A549 (cell line): ENCODE measurements at regions not wholly inside any gene's neighbourhood (a gene's known extent, or its start where the extent isn't known, plus 50 kb on each side); places are given as distances from the start of the nearest gene placed in this dataset.

Experiments used
- ATAC-seq, 2 experiments: fragments of 200-7000 bp in 1 of 2; fragments of >200 bp in 1 of 2; cut with Nextera tagmentation in 1 of 2; cut with Tn5 transposase in 1 of 2; 3 replicates each; pipeline versions ENCODE4 v1.8.0 to v1.9.1; 2018 to 2020; ENCODE audit warnings: mild to moderate bottlenecking in 1 of 2, moderate library complexity in 1 of 2
- CTCF ChIA-PET: fragments of 300-600 bp; sonication (Branson Sonifier 250); formaldehyde crosslinking; extraction: SDS; loops from one replicate; lab custom pipeline; 2021; ENCODE audit warnings: antibody characterized with exemption, inconsistent platforms; lab: Yijun Ruan, JAX
- POLR2A ChIA-PET: fragments of 350-600 bp; formaldehyde crosslinking; extraction: SDS; loops from one replicate; lab custom pipeline; 2021; ENCODE audit warnings: antibody characterized with exemption, inconsistent platforms; lab: Yijun Ruan, JAX
- DNase-seq, 2 experiments: peaks; one replicate each; pipeline versions ENCODE4 v3.0.0 to v3.0.0-alpha.2; 2011 to 2016; ENCODE audit warnings: low read depth in 1 of 2, low spot score in 1 of 2
- FAIRE-seq: peaks from 2 replicates; lab custom pipeline; 2011; peaks lifted over from hg19 to GRCh38; lab: Jason Lieb, UNC
- H3K27ac ChIP-seq, 2 experiments: fragments of >200 bp; sonication (Bioruptor Twin); formaldehyde crosslinking; 3 replicates each; pipeline ENCODE4 v1.5.1; 2016 to 2017
- H3K4me1 ChIP-seq: fragments of >200 bp; sonication (Bioruptor Twin); formaldehyde crosslinking; 3 replicates; pipeline ENCODE4 v1.6.1; 2016
- H3K4me2 ChIP-seq: fragments of >200 bp; sonication (Bioruptor Twin); formaldehyde crosslinking; 3 replicates; pipeline ENCODE4 v1.6.1; 2016
- H3K4me3 ChIP-seq: fragments of >200 bp; sonication (Bioruptor Twin); formaldehyde crosslinking; 3 replicates; pipeline ENCODE4 v1.5.1; 2016
- H3K9me3 ChIP-seq: fragments of >200 bp; sonication (Bioruptor Twin); formaldehyde crosslinking; 3 replicates; pipeline ENCODE4 v1.6.1; 2016
- BCL3 ChIP-seq: fragments of >200 bp; sonication (Bioruptor Twin); formaldehyde crosslinking; IDR thresholded peaks from 3 replicates; pipeline ENCODE4 v1.6.1; 2016
- BHLHE40 ChIP-seq: IDR thresholded peaks from 2 replicates; pipeline ENCODE4 v1.6.1; 2012; ENCODE audit warnings: low read depth, low read length, inconsistent platforms
- CBX2 ChIP-seq: fragments of 200-600 bp; sonication (generic); IDR thresholded peaks from 2 replicates; pipeline ENCODE4 v1.6.1; 2016; ENCODE audit warnings: low read depth, mild to moderate bottlenecking, borderline replicate concordance
- CHD2 ChIP-seq: fragments of 150-350 bp; IDR thresholded peaks from 2 replicates; pipeline ENCODE4 v1.6.1; 2014; ENCODE audit warnings: low read length; ENCODE audit not compliant: partially characterized antibody
- ESRRA ChIP-seq: fragments of 150-350 bp; IDR thresholded peaks from 2 replicates; pipeline ENCODE4 v1.6.1; 2014; ENCODE audit warnings: mild to moderate bottlenecking, low read length, borderline replicate concordance
- FOSB ChIP-seq: fragments of 250-450 bp; sonication (Bioruptor Pico); IDR thresholded peaks from 2 replicates; pipeline ENCODE4 v1.5.0; 2020; ENCODE audit warnings: mild to moderate bottlenecking, moderate library complexity
- FOXS1 ChIP-seq: fragments of 250-450 bp; sonication (Bioruptor Pico); IDR thresholded peaks from 2 replicates; pipeline ENCODE4 v1.5.0; 2020; ENCODE audit warnings: mild to moderate bottlenecking, moderate library complexity
- GATA3 ChIP-seq: IDR thresholded peaks from 2 replicates; pipeline ENCODE4 v1.6.1; 2012; ENCODE audit warnings: borderline replicate concordance
- HOXA7 ChIP-seq: fragments of 250-450 bp; sonication (Bioruptor Pico); IDR thresholded peaks from 2 replicates; pipeline ENCODE4 v1.5.0; 2020; ENCODE audit warnings: mild to moderate bottlenecking, moderate library complexity
- HOXB13 ChIP-seq: fragments of 250-450 bp; sonication (Bioruptor Pico); IDR thresholded peaks from 2 replicates; pipeline ENCODE4 v1.5.0; 2020; ENCODE audit warnings: low read depth, mild to moderate bottlenecking, moderate library complexity
- JUN ChIP-seq, 2 experiments: fragments of >200 bp; sonication (Bioruptor Twin); formaldehyde crosslinking; IDR thresholded peaks; 2 replicates in 1 of 2; 3 replicates in 1 of 2; pipeline ENCODE4 v1.6.1; 2016 to 2017
- MAZ ChIP-seq: fragments of 150-350 bp; IDR thresholded peaks from 2 replicates; pipeline ENCODE4 v1.6.1; 2014; ENCODE audit warnings: antibody characterized with exemption, low read depth, low read length, borderline replicate concordance
- MYC ChIP-seq: IDR thresholded peaks from 2 replicates; pipeline ENCODE4 v1.6.1; 2012; ENCODE audit warnings: mild to moderate bottlenecking, inconsistent platforms, low read length, improper control_type of control experiment, borderline replicate concordance
- NR3C1 ChIP-seq: fragments of >200 bp; sonication (Bioruptor Twin); formaldehyde crosslinking; IDR thresholded peaks from 3 replicates; pipeline ENCODE4 v1.6.1; 2017
- POLR2AphosphoS2 ChIP-seq: conservative IDR thresholded peaks from 2 replicates; pipeline ENCODE4 v1.6.1; 2012; ENCODE audit warnings: low read length, improper control_type of control experiment, inconsistent platforms
- RAD21 ChIP-seq, 2 experiments: fragments of >200 bp in 1 of 2; sonication (Bioruptor Twin) in 1 of 2; formaldehyde crosslinking in 1 of 2; IDR thresholded peaks in 1 of 2; conservative IDR thresholded peaks in 1 of 2; 2 replicates in 1 of 2; 3 replicates in 1 of 2; pipeline ENCODE4 v1.6.1; 2012 to 2018; ENCODE audit warnings: inconsistent platforms in 1 of 2
- RCOR1 ChIP-seq: fragments of 150-350 bp; IDR thresholded peaks from 2 replicates; pipeline ENCODE4 v1.6.1; 2014; ENCODE audit warnings: antibody characterized with exemption, low read length, low read depth
- RNF2 ChIP-seq: fragments of 200-600 bp; sonication (generic); IDR thresholded peaks from 2 replicates; pipeline ENCODE4 v1.6.1; 2016; ENCODE audit warnings: low read depth, mild to moderate bottlenecking, antibody characterized with exemption, moderate library complexity, borderline replicate concordance
- SMC3 ChIP-seq: fragments of >200 bp; sonication (Bioruptor Twin); formaldehyde crosslinking; IDR thresholded peaks from 3 replicates; pipeline ENCODE4 v1.6.1; 2018; ENCODE audit warnings: inconsistent platforms
- ZNF302 ChIP-seq: fragments of 250-450 bp; sonication (Bioruptor Pico); IDR thresholded peaks from 2 replicates; pipeline ENCODE4 v1.9.0; 2021; ENCODE audit warnings: inconsistent platforms, mild to moderate bottlenecking, moderate library complexity
- ZSCAN20 ChIP-seq: fragments of 250-450 bp; sonication (Bioruptor Pico); IDR thresholded peaks from 2 replicates; pipeline ENCODE4 v1.8.0; 2022; ENCODE audit warnings: mild to moderate bottlenecking, moderate library complexity
- WGBS: methylation state at CpG from one replicate; pipeline ENCODE4 v1.1.6; 2017; ENCODE audit errors: missing lambda C conversion rate; 5-methylcytosine and 5-hydroxymethylcytosine counted together
- TF ChIP-seq, protein P1 (sequence below): fragments of >200 bp; sonication (Bioruptor Twin); formaldehyde crosslinking; IDR thresholded peaks from 2 replicates; pipeline ENCODE4 v1.6.1; 2016
- TF ChIP-seq, protein P2 (sequence below): fragments of 200-600 bp; sonication (generic); IDR thresholded peaks from 2 replicates; pipeline ENCODE4 v1.6.1; 2016; ENCODE audit warnings: antibody characterized with exemption, mild to moderate bottlenecking, moderate library complexity
- TF ChIP-seq, protein P3 (sequence below): fragments of 450-650 bp; IDR thresholded peaks from 2 replicates; pipeline ENCODE4 v1.6.1; 2014; ENCODE audit warnings: antibody characterized with exemption

- no peaks in the 10 kb centered on the region for H3K9me3 ChIP-seq
- no peak for FAIRE-seq
Observed at GRCh38 chr12:109656743-109657142, 56.9 kb upstream of the FAM222A start.

DNA sequence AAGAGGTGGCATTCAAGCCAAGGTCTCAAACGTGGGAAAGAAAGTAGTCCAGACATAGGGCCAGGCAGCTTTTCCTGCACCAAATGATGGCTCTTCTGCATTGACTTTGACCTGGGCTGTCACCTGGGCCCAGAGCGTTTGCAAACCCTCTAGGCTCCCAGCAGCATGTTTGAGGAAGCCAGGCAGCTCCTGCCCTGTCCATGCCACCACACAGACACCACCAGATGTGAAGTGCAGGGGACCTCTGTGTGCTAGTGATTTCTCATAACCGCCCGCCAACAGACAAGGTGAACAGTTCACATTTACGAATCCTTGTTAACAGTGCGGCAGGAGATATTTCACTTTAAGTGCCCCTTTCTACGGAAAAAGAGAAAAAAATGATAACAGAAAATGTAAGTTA, 49.8 kb upstream of the FAM222A start:
- TF ChIP-seq FOXS1 (CRISPR knock-in tag) (no peak), HOXA7 (CRISPR knock-in tag) (no peak), JUN (IDR thresholded peaks at IDR 0.05) (no peak), POLR2AphosphoS2 (no peak), BCL3 (no peak), ESRRA (no peak), MAZ (no peak), RCOR1 (no peak), CHD2 (no peak), FOSB (CRISPR knock-in tag) (no peak), RNF2 (no peak), ZNF302 (CRISPR knock-in tag) (no peak), SMC3 (no peak)
- TF ChIP-seq, protein P1, sequence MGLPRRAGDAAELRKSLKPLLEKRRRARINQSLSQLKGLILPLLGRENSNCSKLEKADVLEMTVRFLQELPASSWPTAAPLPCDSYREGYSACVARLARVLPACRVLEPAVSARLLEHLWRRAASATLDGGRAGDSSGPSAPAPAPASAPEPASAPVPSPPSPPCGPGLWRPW: no peak
- no peak for DNase-seq
- Histone ChIP-seq H3K9me3 (no peaks in the 10 kb centered on the region), H3K4me3 (no peak overlapping the region), H3K27ac (no peak overlapping the region), H3K4me1 (no peaks in the 10 kb centered on the region), H3K4me2 (no peak overlapping the region)
- no peak; a peak in 1 of 6 replicates for ATAC-seq
- POLR2A ChIA-PET: no interaction called here
- CTCF ChIA-PET: interaction anchor here (0.5 to 1.1 kb wide), 2 partner anchors 50 to 244 kb away, joined by 3 to 4 read pairs; no protein-coding TSS in a partner anchor
- no peak for FAIRE-seq
- 62% methylated on average over 6 of the region's 7 CpGs for WGBS

More at GRCh38 chr12:109656743-109657142, 56.9 kb upstream of the FAM222A start:
- DNase-seq (no peak), ATAC-seq (no peak)
- Histone ChIP-seq H3K4me2 (no peak overlapping the region), H3K27ac (no peak overlapping the region), H3K4me3 (no peak overlapping the region), H3K4me1 (no peaks in the 10 kb centered on the region)
- POLR2A ChIA-PET: no interaction called here
- TF ChIP-seq, protein P1: no peak
- TF ChIP-seq GATA3 (no peak), NR3C1 (no peak), HOXB13 (no peak), CBX2 (no peak), BCL3 (no peak), MYC (no peak), RAD21 (conservative IDR thresholded peaks at IDR 0.05 in 1 of 2, IDR thresholded peaks at IDR 0.05 in 1 of 2) (no peak), ZSCAN20 (CRISPR knock-in tag) (no peak), BHLHE40 (no peak)
- TF ChIP-seq, protein P2, sequence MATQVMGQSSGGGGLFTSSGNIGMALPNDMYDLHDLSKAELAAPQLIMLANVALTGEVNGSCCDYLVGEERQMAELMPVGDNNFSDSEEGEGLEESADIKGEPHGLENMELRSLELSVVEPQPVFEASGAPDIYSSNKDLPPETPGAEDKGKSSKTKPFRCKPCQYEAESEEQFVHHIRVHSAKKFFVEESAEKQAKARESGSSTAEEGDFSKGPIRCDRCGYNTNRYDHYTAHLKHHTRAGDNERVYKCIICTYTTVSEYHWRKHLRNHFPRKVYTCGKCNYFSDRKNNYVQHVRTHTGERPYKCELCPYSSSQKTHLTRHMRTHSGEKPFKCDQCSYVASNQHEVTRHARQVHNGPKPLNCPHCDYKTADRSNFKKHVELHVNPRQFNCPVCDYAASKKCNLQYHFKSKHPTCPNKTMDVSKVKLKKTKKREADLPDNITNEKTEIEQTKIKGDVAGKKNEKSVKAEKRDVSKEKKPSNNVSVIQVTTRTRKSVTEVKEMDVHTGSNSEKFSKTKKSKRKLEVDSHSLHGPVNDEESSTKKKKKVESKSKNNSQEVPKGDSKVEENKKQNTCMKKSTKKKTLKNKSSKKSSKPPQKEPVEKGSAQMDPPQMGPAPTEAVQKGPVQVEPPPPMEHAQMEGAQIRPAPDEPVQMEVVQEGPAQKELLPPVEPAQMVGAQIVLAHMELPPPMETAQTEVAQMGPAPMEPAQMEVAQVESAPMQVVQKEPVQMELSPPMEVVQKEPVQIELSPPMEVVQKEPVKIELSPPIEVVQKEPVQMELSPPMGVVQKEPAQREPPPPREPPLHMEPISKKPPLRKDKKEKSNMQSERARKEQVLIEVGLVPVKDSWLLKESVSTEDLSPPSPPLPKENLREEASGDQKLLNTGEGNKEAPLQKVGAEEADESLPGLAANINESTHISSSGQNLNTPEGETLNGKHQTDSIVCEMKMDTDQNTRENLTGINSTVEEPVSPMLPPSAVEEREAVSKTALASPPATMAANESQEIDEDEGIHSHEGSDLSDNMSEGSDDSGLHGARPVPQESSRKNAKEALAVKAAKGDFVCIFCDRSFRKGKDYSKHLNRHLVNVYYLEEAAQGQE: no peak
- TF ChIP-seq, protein P3, sequence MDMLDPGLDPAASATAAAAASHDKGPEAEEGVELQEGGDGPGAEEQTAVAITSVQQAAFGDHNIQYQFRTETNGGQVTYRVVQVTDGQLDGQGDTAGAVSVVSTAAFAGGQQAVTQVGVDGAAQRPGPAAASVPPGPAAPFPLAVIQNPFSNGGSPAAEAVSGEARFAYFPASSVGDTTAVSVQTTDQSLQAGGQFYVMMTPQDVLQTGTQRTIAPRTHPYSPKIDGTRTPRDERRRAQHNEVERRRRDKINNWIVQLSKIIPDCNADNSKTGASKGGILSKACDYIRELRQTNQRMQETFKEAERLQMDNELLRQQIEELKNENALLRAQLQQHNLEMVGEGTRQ: no peak
- 57% methylated on average over 8 of the region's 10 CpGs for WGBS
- CTCF ChIA-PET: no interaction called here
